Activated CD8-positive, alpha-beta T cell treated with anti-CD3 and anti-CD28 coated beads, Interleukin-2, amount 10 ng/mL, durations not matched to agents 7 days and 5 days (primary cell): ENCODE measurements at regions not wholly inside any gene's neighbourhood (a gene's known extent, or its start where the extent isn't known, plus 50 kb on each side); places are given as distances from the start of the nearest gene placed in this dataset.

Experiments
- ATAC-seq: fragments of 150-1000 bp; cut with Tn5 transposase; one replicate; pipeline ENCODE4 v1.10.0; 2021; ENCODE audit warnings: moderate library complexity
- CTCF ChIA-PET: fragments of 350-600 bp; sonication (Branson Sonifier 250); formaldehyde crosslinking; loops from one replicate; lab custom pipeline; 2021; ENCODE audit warnings: antibody characterized with exemption; lab: Charles Lee
- POLR2A ChIA-PET: fragments of 350-600 bp; sonication (Branson Sonifier 250); formaldehyde crosslinking; loops from one replicate; lab custom pipeline; 2021; ENCODE audit warnings: antibody characterized with exemption; lab: Charles Lee
- DNase-seq: peaks from one replicate; pipeline ENCODE4 v3.0.0-alpha.2; 2020
- H3K27ac Mint-ChIP-seq: one replicate; pipeline ENCODE4 v1.8.0; 2021; ENCODE audit warnings: mild to moderate bottlenecking, mixed read lengths
- H3K27me3 Mint-ChIP-seq: one replicate; pipeline ENCODE4 v1.8.0; 2021; ENCODE audit warnings: low read depth, mixed read lengths
- H3K36me3 Mint-ChIP-seq: one replicate; pipeline ENCODE4 v1.8.0; 2021; ENCODE audit warnings: low read depth, mixed read lengths
- H3K4me1 Mint-ChIP-seq: one replicate; pipeline ENCODE4 v1.8.0; 2021; ENCODE audit warnings: low read depth, mixed read lengths
- H3K4me3 Mint-ChIP-seq: one replicate; pipeline ENCODE4 v1.8.0; 2021; ENCODE audit warnings: mild to moderate bottlenecking, mixed read lengths
- H3K9me3 Mint-ChIP-seq: one replicate; pipeline ENCODE4 v1.8.0; 2022; ENCODE audit warnings: mixed read lengths; ENCODE audit not compliant: insufficient read depth

DNA sequence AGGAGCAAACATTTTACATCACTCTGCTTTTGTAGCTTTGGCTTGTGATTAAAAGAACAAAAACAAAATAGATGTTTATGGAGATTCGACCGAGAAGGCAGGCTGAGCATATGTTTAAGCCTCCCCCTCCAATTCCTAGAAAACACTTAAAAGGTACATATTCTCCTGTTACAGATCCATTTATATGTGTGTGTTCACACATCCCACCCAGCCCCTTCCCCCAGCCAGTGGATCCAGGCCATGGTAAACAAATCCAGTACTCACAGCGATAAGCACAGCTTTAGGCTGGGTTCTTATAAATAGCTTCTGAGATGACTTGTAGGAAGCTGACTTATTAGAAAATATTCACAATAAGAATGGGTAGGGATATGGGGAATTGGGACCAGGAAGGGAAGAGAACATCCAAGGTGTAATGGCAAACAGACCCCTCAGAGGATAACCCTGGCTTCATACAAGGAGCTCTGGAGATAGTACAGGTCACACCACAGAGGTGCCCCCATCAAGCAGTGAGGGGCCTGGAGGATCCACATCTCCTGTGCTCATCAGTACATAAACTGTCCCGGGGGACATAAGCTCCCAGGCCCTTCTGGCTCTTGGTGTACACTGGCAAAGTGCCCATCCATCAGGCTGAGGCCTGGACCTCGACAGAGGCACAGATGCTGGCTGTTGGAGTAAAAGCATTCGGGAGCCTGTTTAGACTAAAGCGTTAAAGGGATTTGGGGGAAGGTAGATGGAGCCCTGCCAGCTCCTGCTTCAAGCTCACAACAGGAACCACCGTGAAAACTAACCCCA is 70.0 kb upstream of the UBE2E1 start:
- ATAC-seq: no peak
- H3K4me1 Mint-ChIP-seq: peaks cover 10% of the 10 kb centered on the region
- no peak for DNase-seq
- peaks cover 9% of the 10 kb centered on the region for H3K27me3 Mint-ChIP-seq
- no peak overlapping the region for H3K27ac Mint-ChIP-seq
- no peak overlapping the region for H3K4me3 Mint-ChIP-seq
- no peaks in the 10 kb centered on the region for H3K9me3 Mint-ChIP-seq
- no peaks in the 10 kb centered on the region for H3K36me3 Mint-ChIP-seq
- ChIA-PET POLR2A (interaction anchor here (0.7 kb wide), 1 partner anchor 557 kb away, joined by 7 read pairs; no protein-coding TSS in a partner anchor), CTCF (no interaction called here)

DNA sequence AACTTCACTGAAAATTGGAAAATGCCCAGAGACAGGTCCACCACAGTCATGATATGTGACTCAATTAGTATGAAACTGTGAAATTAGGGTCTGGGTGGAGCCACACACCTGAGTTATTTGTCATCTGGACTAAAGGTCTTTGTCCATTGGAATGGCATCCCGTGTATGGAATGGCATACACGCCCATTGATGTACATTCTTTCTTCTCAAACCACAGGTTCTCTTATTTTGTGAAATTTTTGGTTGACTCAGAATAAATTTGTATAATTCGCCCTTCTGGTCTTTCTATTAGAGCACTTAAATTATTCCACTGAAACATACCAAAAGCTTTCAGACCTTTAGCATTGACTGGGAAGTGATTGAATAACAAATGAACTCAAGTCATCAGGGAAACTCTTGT is 66.8 kb upstream of the UBE2E1 start:
- CTCF ChIA-PET: no interaction called here
- POLR2A ChIA-PET: no interaction called here

DNA sequence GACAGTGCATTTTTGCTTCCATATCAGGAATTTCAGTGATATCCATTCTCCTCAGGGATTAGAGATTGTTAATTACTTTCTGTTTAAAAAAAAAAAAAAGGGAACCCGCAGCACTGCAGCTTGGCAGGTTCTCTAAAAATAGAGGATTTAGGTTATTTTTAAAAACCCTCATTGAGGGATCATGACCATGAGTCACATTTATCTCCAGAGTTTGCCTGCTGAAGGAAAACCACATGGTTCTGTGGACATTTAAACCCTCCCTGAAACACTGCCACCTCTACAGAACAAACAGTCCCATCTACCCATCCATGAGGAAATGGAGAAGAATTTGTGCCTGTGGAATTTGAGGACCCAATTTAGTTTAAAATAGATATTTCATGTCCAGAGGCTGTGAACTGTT is 66.2 kb upstream of the UBE2E1 start:
- ChIA-PET CTCF (interaction anchor here (0.6 kb wide), 1 partner anchor 1871 kb away, joined by 3 read pairs; no protein-coding TSS in a partner anchor), POLR2A (no interaction called here)
- peaks cover 12% of the 10 kb centered on the region for H3K27me3 Mint-ChIP-seq

More for the DNA sequence above, 66.8 kb upstream of the UBE2E1 start:
- no peak overlapping the region for H3K4me3 Mint-ChIP-seq
- ATAC-seq: no peak
- peaks cover 15% of the 10 kb centered on the region for H3K4me1 Mint-ChIP-seq
- no peaks in the 10 kb centered on the region for H3K9me3 Mint-ChIP-seq
- no peaks in the 10 kb centered on the region for H3K36me3 Mint-ChIP-seq
- no peak for DNase-seq
- no peak overlapping the region for H3K27ac Mint-ChIP-seq
- peaks cover 12% of the 10 kb centered on the region for H3K27me3 Mint-ChIP-seq

DNA sequence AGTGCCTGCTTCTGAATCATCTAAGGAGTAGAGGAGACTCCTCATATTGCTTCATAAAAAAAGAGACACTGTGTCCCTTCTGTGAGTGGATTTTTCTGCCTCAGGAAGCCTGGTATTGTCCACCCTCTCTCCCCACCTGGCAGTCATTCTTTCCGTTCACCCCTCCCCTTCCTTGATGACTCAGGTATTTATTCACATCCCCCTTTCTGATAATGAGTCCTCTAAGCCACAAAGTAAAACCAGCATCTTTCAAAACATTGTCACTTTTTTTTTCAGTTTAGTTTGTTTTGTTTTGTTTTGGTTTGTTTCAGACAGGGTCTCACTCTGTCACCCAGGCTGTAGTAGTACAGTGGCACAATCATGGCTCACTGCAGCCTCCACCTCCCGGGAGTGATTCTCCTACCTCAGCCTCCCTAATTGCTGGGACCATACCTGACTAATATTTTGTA is 65.2 kb upstream of the UBE2E1 start:
- no peaks in the 10 kb centered on the region for H3K36me3 Mint-ChIP-seq
- H3K9me3 Mint-ChIP-seq: no peaks in the 10 kb centered on the region
- DNase-seq (peak; percentile 61), ATAC-seq (peak; percentile 68)
- ChIA-PET POLR2A (no interaction called here), CTCF (no interaction called here)
- peaks cover 12% of the 10 kb centered on the region for H3K27me3 Mint-ChIP-seq
- peaks cover 15% of the 10 kb centered on the region for H3K4me1 Mint-ChIP-seq
- peak overlapping the region; percentile 20 for H3K4me3 Mint-ChIP-seq
- peak overlapping the region; percentile 23 for H3K27ac Mint-ChIP-seq

More for the DNA sequence above, 66.2 kb upstream of the UBE2E1 start:
- H3K9me3 Mint-ChIP-seq: no peaks in the 10 kb centered on the region
- ATAC-seq (no peak), DNase-seq (no peak)
- no peak overlapping the region for H3K4me3 Mint-ChIP-seq
- H3K4me1 Mint-ChIP-seq: peaks cover 15% of the 10 kb centered on the region
- no peaks in the 10 kb centered on the region for H3K36me3 Mint-ChIP-seq
- no peak overlapping the region for H3K27ac Mint-ChIP-seq

DNA sequence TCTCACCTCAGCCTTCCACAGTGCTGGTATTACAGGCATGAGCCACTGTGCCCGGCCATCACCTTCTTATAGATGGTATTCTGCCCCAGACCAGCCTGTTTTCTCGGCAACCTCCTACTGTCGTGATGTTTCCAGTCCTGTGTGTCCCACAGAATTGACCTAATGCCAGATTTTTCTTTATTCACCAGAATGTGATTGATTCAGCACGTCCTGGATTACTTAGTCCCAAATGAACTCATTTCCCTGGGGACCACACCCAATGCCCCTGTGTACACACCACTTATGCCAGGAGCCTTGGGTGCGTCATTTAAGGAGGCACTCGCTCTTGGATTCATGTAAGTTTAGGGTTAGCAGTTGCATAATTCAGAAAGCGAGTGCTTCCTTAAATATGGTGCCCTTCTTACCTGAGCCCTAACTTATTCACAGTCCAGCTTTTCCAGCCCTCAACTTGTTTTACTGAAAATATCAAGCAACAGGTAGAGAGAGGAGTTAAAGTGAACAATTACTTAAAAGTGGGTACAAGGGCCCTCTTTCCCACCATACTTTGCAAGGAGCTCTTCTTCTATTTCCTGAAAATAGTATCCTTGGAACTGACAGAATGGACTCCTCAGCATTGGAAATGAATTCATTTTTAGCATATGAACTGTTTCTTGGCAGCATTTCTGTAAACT is 64.6 kb upstream of the UBE2E1 start:
- ChIA-PET POLR2A (no interaction called here), CTCF (no interaction called here)
- peaks cover 12% of the 10 kb centered on the region for H3K27me3 Mint-ChIP-seq
- no peak for DNase-seq
- no peak overlapping the region for H3K4me3 Mint-ChIP-seq
- H3K9me3 Mint-ChIP-seq: no peaks in the 10 kb centered on the region
- peak; percentile 15 for ATAC-seq
- peaks cover 15% of the 10 kb centered on the region for H3K4me1 Mint-ChIP-seq
- no peaks in the 10 kb centered on the region for H3K36me3 Mint-ChIP-seq
- no peak overlapping the region for H3K27ac Mint-ChIP-seq

DNA sequence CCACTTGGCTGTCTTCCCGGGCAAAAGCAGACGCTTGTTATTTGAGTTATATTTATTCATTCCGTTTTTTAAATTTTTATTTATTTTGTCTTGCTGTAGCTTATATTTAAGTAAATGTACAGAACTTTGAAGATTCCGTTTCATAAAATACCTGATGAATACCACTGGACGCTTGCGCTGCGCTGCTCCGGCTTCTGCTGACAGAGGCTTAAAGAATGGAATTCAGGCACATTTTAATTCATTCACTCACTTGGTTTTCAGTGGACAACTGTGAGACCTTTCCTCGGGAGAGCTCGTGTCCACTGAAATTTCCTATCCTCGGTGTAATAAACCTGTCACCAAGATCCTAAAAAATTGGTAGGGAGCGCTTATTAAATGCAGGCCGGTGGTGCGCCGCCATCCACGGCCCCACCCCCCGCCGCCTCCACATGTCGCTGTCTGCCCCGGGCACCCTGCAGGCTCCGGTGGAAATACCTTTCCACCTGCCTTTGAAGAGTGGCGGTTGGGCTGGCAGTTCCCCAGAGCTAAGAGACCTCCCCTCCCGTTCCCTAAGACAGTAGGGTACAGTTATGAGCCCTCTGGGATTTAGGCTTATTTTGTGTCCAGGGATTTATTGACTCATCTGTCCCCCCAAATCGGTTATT is 62.5 kb upstream of the UBE2E1 start:
- DNase-seq: no peak
- H3K27me3 Mint-ChIP-seq: peaks cover 8% of the 10 kb centered on the region
- CTCF ChIA-PET: no interaction called here
- no peak overlapping the region for H3K4me3 Mint-ChIP-seq
- H3K9me3 Mint-ChIP-seq: no peaks in the 10 kb centered on the region
- H3K36me3 Mint-ChIP-seq: no peaks in the 10 kb centered on the region
- ATAC-seq: no peak
- no peak overlapping the region for H3K27ac Mint-ChIP-seq
- POLR2A ChIA-PET: interaction anchor here (0.8 kb wide), 1 partner anchor 173 kb away, joined by 3 read pairs; the partner anchor contains the start of genes NKIRAS1 and RPL15
- peaks cover 15% of the 10 kb centered on the region for H3K4me1 Mint-ChIP-seq

DNA sequence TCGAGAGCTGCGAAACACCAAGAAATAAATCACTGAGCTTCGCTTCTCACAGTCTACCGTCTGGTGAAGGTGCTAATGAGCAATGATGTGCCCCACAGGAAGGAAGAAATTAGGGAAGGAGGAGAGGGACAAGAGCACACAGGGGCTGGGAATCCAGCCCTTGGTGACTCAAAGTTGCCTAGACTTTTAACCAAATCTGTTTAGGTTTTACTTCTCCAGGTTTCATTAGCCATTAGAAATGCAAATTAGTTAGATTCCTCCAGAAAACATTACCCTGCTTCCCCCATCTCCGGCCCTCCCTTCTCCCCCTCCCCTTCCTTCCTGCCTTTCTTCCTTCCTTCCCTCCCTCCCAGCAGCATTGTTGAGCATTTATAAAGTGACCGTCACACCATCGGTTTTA is 59.3 kb upstream of the UBE2E1 start:
- CTCF ChIA-PET: no interaction called here

DNA sequence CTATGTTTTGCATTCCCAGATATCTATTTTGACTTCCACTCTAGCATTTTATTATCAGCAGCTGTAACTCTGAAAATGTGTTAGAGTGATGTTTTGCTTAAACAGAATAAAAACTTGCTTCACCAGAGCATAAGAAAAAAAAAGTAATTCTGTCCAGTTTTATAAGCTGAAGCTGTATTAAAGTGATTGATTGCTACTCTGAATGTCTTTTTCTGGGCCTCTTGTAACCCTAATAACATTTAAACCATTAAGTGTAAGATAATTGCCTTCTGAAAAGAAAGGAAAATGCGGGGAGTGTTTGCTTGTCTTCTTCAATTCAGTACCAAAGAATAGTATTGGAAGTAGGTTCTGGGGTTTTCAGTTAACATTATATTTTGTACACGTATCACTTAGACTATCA is 57.9 kb upstream of the UBE2E1 start:
- H3K36me3 Mint-ChIP-seq: no peaks in the 10 kb centered on the region
- H3K9me3 Mint-ChIP-seq: no peaks in the 10 kb centered on the region
- H3K4me3 Mint-ChIP-seq: no peak overlapping the region
- DNase-seq (no peak), ATAC-seq (no peak)
- no peak overlapping the region for H3K27ac Mint-ChIP-seq
- CTCF ChIA-PET: interaction anchor here (1.1 kb wide), 1 partner anchor 141 kb away, joined by 3 read pairs; no protein-coding TSS in a partner anchor
- POLR2A ChIA-PET: no interaction called here
- no peaks in the 10 kb centered on the region for H3K27me3 Mint-ChIP-seq
- H3K4me1 Mint-ChIP-seq: no peaks in the 10 kb centered on the region

More for the DNA sequence above, 59.3 kb upstream of the UBE2E1 start:
- Mint-ChIP-seq H3K4me3 (no peak overlapping the region), H3K4me1 (no peaks in the 10 kb centered on the region), H3K9me3 (no peaks in the 10 kb centered on the region), H3K27ac (no peak overlapping the region), H3K27me3 (peaks cover 3% of the 10 kb centered on the region), H3K36me3 (no peaks in the 10 kb centered on the region)
- DNase-seq (no peak), ATAC-seq (no peak)
- POLR2A ChIA-PET: no interaction called here

DNA sequence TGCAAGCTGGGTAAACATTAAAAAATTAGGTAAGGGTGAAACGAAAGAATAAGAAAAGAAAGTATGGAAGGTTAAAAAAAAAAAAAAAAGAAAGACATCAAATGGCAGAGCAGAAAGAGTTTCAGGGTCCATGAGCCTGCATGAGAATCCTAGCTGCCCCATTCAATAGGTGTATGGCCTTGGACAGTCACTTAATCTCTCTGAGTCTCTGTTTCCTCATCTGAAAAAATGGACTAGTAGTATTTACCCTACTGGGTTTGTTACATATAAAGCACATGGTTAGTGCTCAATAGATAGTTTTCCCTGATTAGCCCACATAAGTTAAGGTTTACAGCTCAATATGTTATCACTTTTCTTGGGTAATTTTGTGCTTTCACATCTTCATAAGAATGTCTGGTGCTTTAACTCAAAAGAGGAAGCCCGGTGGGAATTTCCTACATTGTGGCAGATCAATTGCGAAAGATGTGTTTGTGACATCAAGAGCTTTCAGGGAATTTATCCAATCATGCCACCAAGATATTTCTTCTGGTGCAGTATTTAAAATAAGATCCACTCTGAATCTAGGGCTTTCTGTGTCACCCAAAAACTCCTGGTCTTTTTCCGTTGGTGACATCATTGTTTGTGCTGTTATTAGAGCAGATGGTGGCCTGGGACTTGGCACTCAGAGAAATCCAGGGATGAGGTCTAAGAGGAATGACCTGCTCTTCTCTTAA is 57.2 kb upstream of the UBE2E1 start:
- no peak for ATAC-seq
- Mint-ChIP-seq H3K27me3 (no peaks in the 10 kb centered on the region), H3K27ac (no peak overlapping the region), H3K9me3 (no peaks in the 10 kb centered on the region), H3K4me3 (no peak overlapping the region), H3K36me3 (no peaks in the 10 kb centered on the region), H3K4me1 (no peaks in the 10 kb centered on the region)
- ChIA-PET POLR2A (no interaction called here), CTCF (interaction anchor here (1.1 kb wide), 1 partner anchor 140 kb away, joined by 3 read pairs; no protein-coding TSS in a partner anchor)
- DNase-seq: no peak

DNA sequence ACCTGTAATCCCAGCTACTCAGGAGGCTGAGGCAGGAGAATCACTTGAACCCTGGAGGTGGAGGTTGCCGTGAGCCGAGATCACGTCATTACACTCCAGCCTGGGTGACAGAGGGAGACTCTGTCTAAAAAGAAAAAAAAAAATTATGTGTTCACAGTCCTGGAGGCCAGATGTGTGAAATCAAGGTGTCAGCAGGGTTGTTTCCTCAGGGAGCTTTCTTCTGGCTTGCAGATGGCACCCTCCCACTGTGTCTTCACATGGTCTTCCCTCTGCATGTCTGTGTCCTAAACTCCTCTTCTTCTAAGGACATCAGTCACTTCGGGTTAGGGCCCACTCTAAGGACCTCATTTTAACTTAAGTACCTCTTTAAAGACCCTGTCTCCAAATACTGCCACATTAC is 56.1 kb upstream of the UBE2E1 start:
- ChIA-PET POLR2A (no interaction called here), CTCF (no interaction called here)
- no peak overlapping the region for H3K4me3 Mint-ChIP-seq
- no peaks in the 10 kb centered on the region for H3K4me1 Mint-ChIP-seq
- no peaks in the 10 kb centered on the region for H3K27me3 Mint-ChIP-seq
- no peak overlapping the region for H3K27ac Mint-ChIP-seq
- no peaks in the 10 kb centered on the region for H3K9me3 Mint-ChIP-seq
- no peak for DNase-seq
- no peaks in the 10 kb centered on the region for H3K36me3 Mint-ChIP-seq
- no peak for ATAC-seq

DNA sequence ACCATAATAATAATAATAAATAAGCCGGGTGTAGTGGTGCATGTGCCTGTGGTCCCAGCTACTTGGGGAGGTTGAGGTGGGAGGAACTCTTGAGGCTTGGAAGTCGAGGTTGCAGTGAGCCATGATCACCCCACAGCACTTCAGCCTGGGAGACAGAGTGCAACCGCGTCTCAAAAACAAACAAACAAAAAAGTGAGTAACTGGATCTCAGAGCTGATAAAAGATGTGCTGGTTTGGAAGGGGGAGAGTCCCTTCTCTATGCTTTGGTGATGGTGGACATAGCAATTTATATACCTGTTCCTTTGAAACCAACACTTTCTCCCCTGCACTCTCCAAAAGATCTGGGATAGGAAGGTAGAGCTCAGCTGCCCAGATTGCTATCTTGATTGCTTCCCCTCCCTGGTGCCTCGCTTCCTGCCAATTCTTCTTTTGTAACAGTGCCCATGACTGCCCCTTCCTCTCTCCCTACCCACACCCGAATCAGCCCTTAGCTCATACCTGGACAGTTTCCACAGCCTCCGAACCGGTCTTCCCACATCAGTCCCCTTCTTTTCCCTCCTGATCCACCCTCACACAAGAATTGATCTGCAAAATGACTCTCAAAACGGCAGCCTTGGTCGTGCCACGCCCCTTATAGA is 55.1 kb upstream of the UBE2E1 start:
- Mint-ChIP-seq H3K27ac (no peak overlapping the region), H3K4me1 (no peaks in the 10 kb centered on the region), H3K4me3 (no peak overlapping the region), H3K9me3 (no peaks in the 10 kb centered on the region), H3K36me3 (no peaks in the 10 kb centered on the region), H3K27me3 (no peaks in the 10 kb centered on the region)
- POLR2A ChIA-PET: no interaction called here
- CTCF ChIA-PET: no interaction called here
- DNase-seq (no peak), ATAC-seq (no peak)
